Cardiac muscle cell (in vitro differentiated cells and primary cell): ENCODE measurements at regions not wholly inside any gene's neighbourhood (a gene's known extent, or its start where the extent isn't known, plus 50 kb on each side); places are given as distances from the start of the nearest gene placed in this dataset.

Experiments used
- DNase-seq, 2 donors: peaks; one replicate each; pipeline versions ENCODE4 v3.0.0 to v3.0.0-alpha.2; 2010 to 2017; ENCODE audit warnings: low read depth in 1 of 2, low spot score in 1 of 2
- H3K27ac ChIP-seq: fragments of 200-600 bp; sonication (generic); 2 replicates; pipeline ENCODE4 v1.5.1; 2016
- H3K27me3 ChIP-seq: fragments of 200-600 bp; sonication (generic); 2 replicates; pipeline ENCODE4 v1.6.0; 2016; ENCODE audit warnings: control low read depth
- H3K36me3 ChIP-seq: fragments of 200-600 bp; sonication (generic); 2 replicates; pipeline ENCODE4 v1.5.1; 2016; ENCODE audit warnings: control low read depth
- H3K4me1 ChIP-seq: fragments of 200-600 bp; sonication (generic); 2 replicates; pipeline ENCODE4 v1.8.1; 2017; ENCODE audit warnings: low read depth, mild to moderate bottlenecking, mixed run types
- H3K4me3 ChIP-seq: fragments of 200-600 bp; sonication (generic); 2 replicates; pipeline ENCODE4 v1.5.1; 2016; ENCODE audit warnings: mild to moderate bottlenecking
- H3K9me3 ChIP-seq: fragments of 200-600 bp; sonication (generic); 2 replicates; pipeline ENCODE4 v1.5.1; 2017; ENCODE audit warnings: low read depth, mild to moderate bottlenecking, control low read depth
- TF ChIP-seq, protein P1 (sequence below): IDR thresholded peaks from 2 replicates; pipeline ENCODE4 v1.5.1; 2012; ENCODE audit warnings: low read depth, mild to moderate bottlenecking, low read length

DNA sequence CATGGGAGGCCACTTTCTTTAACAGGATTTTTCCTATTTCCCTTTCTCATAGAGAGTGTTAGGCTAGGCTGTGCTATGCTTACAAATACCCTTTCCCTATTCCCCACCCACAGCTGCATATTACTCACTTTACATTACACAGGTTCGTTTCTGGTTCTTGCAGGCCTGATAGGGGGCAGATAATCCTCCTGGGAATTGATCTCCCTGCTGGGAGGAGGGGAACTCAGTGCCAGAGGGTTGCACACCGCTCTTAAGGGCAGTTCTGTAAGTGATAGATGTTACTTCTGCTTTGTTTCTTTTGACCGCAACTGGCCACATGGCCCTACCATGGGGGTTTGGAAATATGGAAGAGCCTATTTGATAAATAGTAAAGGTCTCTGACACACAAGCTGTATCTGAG is 54.0 kb upstream of the NTRK2 start:
- no peaks in the 10 kb centered on the region for H3K9me3 ChIP-seq
- H3K27ac ChIP-seq: no peak overlapping the region
- H3K4me3 ChIP-seq: no peak overlapping the region
- peak in 1 of 2 donors; percentile 2 for DNase-seq
- H3K36me3 ChIP-seq: no peaks in the 10 kb centered on the region
- H3K4me1 ChIP-seq: no peaks in the 10 kb centered on the region
- no peaks in the 10 kb centered on the region for H3K27me3 ChIP-seq
- TF ChIP-seq, protein P1, sequence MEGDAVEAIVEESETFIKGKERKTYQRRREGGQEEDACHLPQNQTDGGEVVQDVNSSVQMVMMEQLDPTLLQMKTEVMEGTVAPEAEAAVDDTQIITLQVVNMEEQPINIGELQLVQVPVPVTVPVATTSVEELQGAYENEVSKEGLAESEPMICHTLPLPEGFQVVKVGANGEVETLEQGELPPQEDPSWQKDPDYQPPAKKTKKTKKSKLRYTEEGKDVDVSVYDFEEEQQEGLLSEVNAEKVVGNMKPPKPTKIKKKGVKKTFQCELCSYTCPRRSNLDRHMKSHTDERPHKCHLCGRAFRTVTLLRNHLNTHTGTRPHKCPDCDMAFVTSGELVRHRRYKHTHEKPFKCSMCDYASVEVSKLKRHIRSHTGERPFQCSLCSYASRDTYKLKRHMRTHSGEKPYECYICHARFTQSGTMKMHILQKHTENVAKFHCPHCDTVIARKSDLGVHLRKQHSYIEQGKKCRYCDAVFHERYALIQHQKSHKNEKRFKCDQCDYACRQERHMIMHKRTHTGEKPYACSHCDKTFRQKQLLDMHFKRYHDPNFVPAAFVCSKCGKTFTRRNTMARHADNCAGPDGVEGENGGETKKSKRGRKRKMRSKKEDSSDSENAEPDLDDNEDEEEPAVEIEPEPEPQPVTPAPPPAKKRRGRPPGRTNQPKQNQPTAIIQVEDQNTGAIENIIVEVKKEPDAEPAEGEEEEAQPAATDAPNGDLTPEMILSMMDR: no peak

DNA sequence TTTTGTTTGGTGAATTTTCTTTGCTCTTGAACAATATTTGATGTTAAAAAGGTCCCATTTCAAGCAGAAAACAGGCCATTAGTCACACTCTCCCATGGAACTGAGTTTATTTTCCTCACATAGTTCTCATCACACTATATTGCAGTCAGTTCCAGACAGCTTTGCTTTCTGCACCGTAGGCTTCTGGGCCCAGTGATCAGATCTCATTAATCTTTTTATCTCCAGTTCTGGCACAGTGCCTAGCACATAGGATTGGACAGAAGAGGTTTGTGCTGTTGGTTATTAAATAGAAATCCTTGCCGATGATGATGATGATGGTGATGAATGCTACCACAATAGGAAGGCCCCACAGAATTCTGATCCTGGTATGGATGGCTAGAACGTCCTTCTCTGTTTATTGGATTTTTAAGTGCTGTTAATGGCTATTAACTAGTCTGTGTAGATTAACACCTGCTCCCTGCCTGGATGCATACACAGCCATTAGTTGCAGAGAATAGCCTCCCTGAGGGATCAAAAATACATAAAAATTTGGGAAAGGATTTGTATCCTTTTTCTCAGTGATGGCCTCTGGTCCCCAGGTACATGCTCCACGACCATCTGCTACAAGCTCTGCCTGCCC is 52.0 kb upstream of the NTRK2 start:
- Histone ChIP-seq H3K4me3 (no peak overlapping the region), H3K27me3 (no peaks in the 10 kb centered on the region), H3K27ac (no peak overlapping the region), H3K9me3 (no peaks in the 10 kb centered on the region), H3K36me3 (no peaks in the 10 kb centered on the region), H3K4me1 (no peaks in the 10 kb centered on the region)
- TF ChIP-seq, protein P1: no peak
- no peak for DNase-seq
